Transverse colon (tissue), 4 donors: ENCODE measurements at regions not wholly inside any gene's neighbourhood (a gene's known extent, or its start where the extent isn't known, plus 50 kb on each side); places are given as distances from the start of the nearest gene placed in this dataset.

ENCODE experiments used
- DNase-seq: peaks from one replicate; pipeline ENCODE4 v3.0.0-alpha.2; 2019
- H3K27ac ChIP-seq, 4 donors: fragments of 200-600 bp; sonication (generic); 2 replicates each; pipeline ENCODE4 v1.5.1; 2016 to 2018; ENCODE audit warnings: inconsistent platforms in 4 of 4
- H3K27me3 ChIP-seq: fragments of 200-600 bp; sonication (generic); 2 replicates; pipeline ENCODE4 v1.5.1; 2017; ENCODE audit warnings: inconsistent platforms
- H3K36me3 ChIP-seq, 4 donors: fragments of 200-600 bp; sonication (generic); 2 replicates each; pipeline ENCODE4 v1.5.1; 2017 to 2019; ENCODE audit warnings: inconsistent platforms in 4 of 4
- H3K4me1 ChIP-seq, 4 donors: fragments of 200-600 bp; sonication (generic); 2 replicates each; pipeline ENCODE4 v1.5.1; 2017 to 2020; ENCODE audit warnings: inconsistent platforms in 4 of 4
- H3K4me3 ChIP-seq, 4 donors: fragments of 200-600 bp; sonication (generic); 1 replicate in 1 of 4; 2 replicates in 3 of 4; pipeline versions ENCODE4 v1.5.1 to v1.6.1; 2017 to 2019; ENCODE audit warnings: inconsistent platforms in 4 of 4
- H3K9me3 ChIP-seq, 2 donors: fragments of 200-600 bp; sonication (generic); 2 replicates each; pipeline ENCODE4 v1.5.1; 2017 to 2019; ENCODE audit warnings: inconsistent platforms in 2 of 2
- CTCF ChIP-seq, 5 experiments: fragments of 200-600 bp in 3 of 5; fragments of 450-650 bp in 2 of 5; sonication (generic) in 3 of 5; IDR thresholded peaks; 1 replicate in 2 of 5; 2 replicates in 3 of 5; pipeline ENCODE4 v1.5.1; 2016 to 2017; ENCODE audit warnings: antibody characterized with exemption in 5 of 5, inconsistent platforms in 3 of 5, mild to moderate bottlenecking in 2 of 5, moderate library complexity in 1 of 5
- EP300 ChIP-seq: sonication (generic); formaldehyde crosslinking; IDR thresholded peaks from one replicate; pipeline ENCODE4 v1.6.1; 2017; ENCODE audit warnings: antibody characterized with exemption, low read depth
- POLR2A ChIP-seq: fragments of 450-650 bp; IDR thresholded peaks from one replicate; pipeline ENCODE4 v1.6.1; 2016; ENCODE audit warnings: antibody characterized with exemption, mild to moderate bottlenecking, moderate library complexity
- POLR2AphosphoS5 ChIP-seq, 3 donors: sonication (generic); formaldehyde crosslinking; IDR thresholded peaks; one replicate each; pipeline ENCODE4 v1.6.1; 2016; ENCODE audit warnings: antibody characterized with exemption in 3 of 3
- WGBS, 2 donors: methylation state at CpG; one replicate each; pipeline ENCODE4 v1.1.5; 2018; ENCODE audit warnings: low coverage in 1 of 2; 5-methylcytosine and 5-hydroxymethylcytosine counted together
- in situ Hi-C, 4 donors: fragments of 200-750 bp; cut with MboI; loops; one replicate each; pipeline versions ENCODE4 v1.15.0 to v1.15.1; 2017; ENCODE audit warnings: low sequenced_read_pairs in 3 of 4, low pct_ligation_motif_present in 1 of 4, low pct_unique_long_range_greater_than_20kb in 1 of 4
- intact Hi-C: fragments of 100-400 bp; cut with DNase I; formaldehyde crosslinking; loops from one replicate; pipeline ENCODE4 v1.15.1; 2023; ENCODE audit warnings: low total_unique reads

GRCh38 chr10:64745565-64745964 lies 1224.4 kb downstream of the REEP3 start:
- no peak for TF ChIP-seq POLR2AphosphoS5 (IDR thresholded peaks at IDR 0.05)
- TF ChIP-seq POLR2A: no peak
- TF ChIP-seq EP300: no peak
- H3K27me3 ChIP-seq: no peaks in the 10 kb centered on the region
- no peak overlapping the region for H3K27ac ChIP-seq
- in situ Hi-C loops: no loop called here
- H3K4me1 ChIP-seq: no peaks in the 10 kb centered on the region
- WGBS, 2 donors: 40 to 47% methylated on average over 1 of the region's 1 CpG
- intact Hi-C loops: no loop called here
- no peak overlapping the region for H3K4me3 ChIP-seq
- H3K36me3 ChIP-seq: no peaks in the 10 kb centered on the region
- no peaks in the 10 kb centered on the region for H3K9me3 ChIP-seq
- no peak for DNase-seq

GRCh38 chr10:64750672-64751071 lies 1229.5 kb downstream of the REEP3 start:
- H3K4me3 ChIP-seq: no peak overlapping the region
- H3K27me3 ChIP-seq: no peaks in the 10 kb centered on the region
- no peaks in the 10 kb centered on the region for H3K9me3 ChIP-seq
- DNase-seq: no peak
- TF ChIP-seq POLR2AphosphoS5 (IDR thresholded peaks at IDR 0.05): no peak
- TF ChIP-seq EP300: no peak
- no peak for TF ChIP-seq POLR2A
- no peak for TF ChIP-seq CTCF (IDR thresholded peaks at IDR 0.05)
- no peaks in the 10 kb centered on the region for H3K4me1 ChIP-seq
- WGBS, 2 donors: 45 to 79% methylated on average over 2 of the region's 2 CpGs
- intact Hi-C loops: no loop called here
- H3K36me3 ChIP-seq: no peaks in the 10 kb centered on the region
- in situ Hi-C loops: no loop called here
- no peak overlapping the region for H3K27ac ChIP-seq

GRCh38 chr10:64753516-64753915 lies 1232.3 kb downstream of the REEP3 start:
- no peak for DNase-seq
- TF ChIP-seq EP300 (no peak), CTCF (IDR thresholded peaks at IDR 0.05) (no peak), POLR2AphosphoS5 (IDR thresholded peaks at IDR 0.05) (no peak), POLR2A (no peak)
- no peak overlapping the region for H3K27ac ChIP-seq
- H3K36me3 ChIP-seq: no peaks in the 10 kb centered on the region
- 90 to 92% methylated on average over 2 of the region's 2 CpGs for WGBS, 2 donors
- no peaks in the 10 kb centered on the region for H3K4me1 ChIP-seq
- H3K9me3 ChIP-seq: no peaks in the 10 kb centered on the region
- in situ Hi-C loops: no loop called here
- no peak overlapping the region for H3K4me3 ChIP-seq
- intact Hi-C loops: no loop called here
- H3K27me3 ChIP-seq: no peaks in the 10 kb centered on the region

GRCh38 chr10:64760371-64760770 lies 1239.2 kb downstream of the REEP3 start:
- Histone ChIP-seq H3K27me3 (no peaks in the 10 kb centered on the region), H3K9me3 (no peaks in the 10 kb centered on the region), H3K4me1 (no peaks in the 10 kb centered on the region), H3K36me3 (no peaks in the 10 kb centered on the region), H3K4me3 (no peak overlapping the region), H3K27ac (no peak overlapping the region)
- TF ChIP-seq CTCF (IDR thresholded peaks at IDR 0.05) (no peak), POLR2A (no peak), EP300 (no peak), POLR2AphosphoS5 (IDR thresholded peaks at IDR 0.05) (no peak)
- intact Hi-C loops (no loop called here), in situ Hi-C loops (no loop called here)
- DNase-seq: no peak
- 83 to 89% methylated on average over 1 to 4 of the region's 4 CpGs for WGBS, 2 donors

GRCh38 chr10:64762861-64763260 lies 1241.7 kb downstream of the REEP3 start:
- no peaks in the 10 kb centered on the region for H3K9me3 ChIP-seq
- H3K4me1 ChIP-seq: no peaks in the 10 kb centered on the region
- H3K27me3 ChIP-seq: no peaks in the 10 kb centered on the region
- H3K4me3 ChIP-seq: no peak overlapping the region
- no peaks in the 10 kb centered on the region for H3K36me3 ChIP-seq
- intact Hi-C loops (no loop called here), in situ Hi-C loops (no loop called here)
- TF ChIP-seq POLR2A (no peak), EP300 (no peak), POLR2AphosphoS5 (IDR thresholded peaks at IDR 0.05) (no peak), CTCF (IDR thresholded peaks at IDR 0.05) (no peak)
- 57 to 75% methylated on average over 4 of the region's 4 CpGs for WGBS, 2 donors
- H3K27ac ChIP-seq: no peak overlapping the region
- DNase-seq: no peak
